ENCODE measurements at regions not wholly inside any gene's neighbourhood (a gene's known extent, or its start where the extent isn't known, plus 50 kb on each side); places are given as distances from the start of the nearest gene placed in this dataset.

GRCh38 chr2:239671916-239672849 lies 271.4 kb upstream of the HDAC4 start:
- no peaks in the 10 kb centered on the region for H3K79me2 ChIP-seq (ENCODE audit: control insufficient read depth, insufficient read depth, low read length)
- peaks cover 8% of the 10 kb centered on the region for H3K27me3 ChIP-seq (ENCODE audit: control insufficient read depth, extremely low read depth, insufficient read depth, low read length)
- no peaks in the 10 kb centered on the region for H4K20me1 ChIP-seq (ENCODE audit: control insufficient read depth, extremely low read depth, insufficient read depth, low read length)
- no peaks in the 10 kb centered on the region for H3K9me1 ChIP-seq (ENCODE audit: control insufficient read depth, extremely low read depth, insufficient read depth, low read length)
- no peak overlapping the region for H3K9ac ChIP-seq (ENCODE audit: control insufficient read depth, extremely low read depth, insufficient read depth, low read length)
- H3K4me1 ChIP-seq (ENCODE audit: control insufficient read depth, extremely low read depth, insufficient read depth, low read length), result peaks cover under 1% of the 10 kb centered on the region
- DNase-seq (ENCODE audit: low read depth, low spot score) (no peak), FAIRE-seq (no peak)
- no peaks in the 10 kb centered on the region for H3K36me3 ChIP-seq (ENCODE audit: control insufficient read depth in 2 of 2, extremely low read depth in 1 of 2, insufficient read depth in 2 of 2, low read length in 2 of 2)
- H2AFZ ChIP-seq (ENCODE audit: control insufficient read depth, low read length), result no peak overlapping the region
- no peak overlapping the region for H3K4me2 ChIP-seq (ENCODE audit: control insufficient read depth, extremely low read depth, insufficient read depth, low read depth, low read length)
- no peak overlapping the region for H3K4me3 ChIP-seq (ENCODE audit: control insufficient read depth in 2 of 3, extremely low read depth in 1 of 3, insufficient read depth in 2 of 3, low read depth in 1 of 3, low read length in 3 of 3)
- H3K9me3 ChIP-seq (ENCODE audit: control insufficient read depth, low read depth, low read length), result no peaks in the 10 kb centered on the region
- dilution Hi-C loops (cut with MboI; ENCODE audit: extremely low pct_ligation_motif_present, low sequenced_read_pairs), result no loop called here
- H3K27ac ChIP-seq (ENCODE audit: control insufficient read depth, insufficient read depth, low read length), result no peak overlapping the region
- TF ChIP-seq EZH2 (IDR thresholded peaks at IDR 0.05; ENCODE audit: low read length) (no peak), CTCF (optimal IDR thresholded peaks at IDR 0.05 in 1 of 3, IDR thresholded peaks at IDR 0.05 in 1 of 3, conservative IDR thresholded peaks at IDR 0.05 in 1 of 3; ENCODE audit: extremely low read depth in 1 of 3, insufficient read depth in 2 of 3, low read length in 3 of 3) (no peak)

- no peak overlapping the region for H3K4me3 ChIP-seq (ENCODE audit: control insufficient read depth in 2 of 3, extremely low read depth in 1 of 3, insufficient read depth in 2 of 3, low read depth in 1 of 3, low read length in 3 of 3)
- no peak overlapping the region for H3K4me2 ChIP-seq (ENCODE audit: control insufficient read depth, extremely low read depth, insufficient read depth, low read depth, low read length)
- no peaks in the 10 kb centered on the region for H3K9me3 ChIP-seq (ENCODE audit: control insufficient read depth, low read depth, low read length)
- no peak overlapping the region for H2AFZ ChIP-seq (ENCODE audit: control insufficient read depth, low read length)
- DNase-seq (ENCODE audit: low read depth, low spot score) (no peak), FAIRE-seq (no peak)
- H4K20me1 ChIP-seq (ENCODE audit: control insufficient read depth, extremely low read depth, insufficient read depth, low read length), result no peaks in the 10 kb centered on the region
- no peaks in the 10 kb centered on the region for H3K36me3 ChIP-seq (ENCODE audit: control insufficient read depth in 2 of 2, extremely low read depth in 1 of 2, insufficient read depth in 2 of 2, low read length in 2 of 2)
- TF ChIP-seq CTCF (optimal IDR thresholded peaks at IDR 0.05 in 1 of 3, IDR thresholded peaks at IDR 0.05 in 1 of 3, conservative IDR thresholded peaks at IDR 0.05 in 1 of 3; ENCODE audit: extremely low read depth in 1 of 3, insufficient read depth in 2 of 3, low read length in 3 of 3) (no peak), EZH2 (IDR thresholded peaks at IDR 0.05; ENCODE audit: low read length) (no peak)
- no peaks in the 10 kb centered on the region for H3K9me1 ChIP-seq (ENCODE audit: control insufficient read depth, extremely low read depth, insufficient read depth, low read length)
- H3K79me2 ChIP-seq (ENCODE audit: control insufficient read depth, insufficient read depth, low read length), result no peaks in the 10 kb centered on the region
- dilution Hi-C loops (cut with MboI; ENCODE audit: extremely low pct_ligation_motif_present, low sequenced_read_pairs), result no loop called here
- peaks cover 8% of the 10 kb centered on the region for H3K4me1 ChIP-seq (ENCODE audit: control insufficient read depth, extremely low read depth, insufficient read depth, low read length)
- H3K9ac ChIP-seq (ENCODE audit: control insufficient read depth, extremely low read depth, insufficient read depth, low read length), result no peak overlapping the region
- no peak overlapping the region for H3K27ac ChIP-seq (ENCODE audit: control insufficient read depth, insufficient read depth, low read length)
- peaks cover 8% of the 10 kb centered on the region for H3K27me3 ChIP-seq (ENCODE audit: control insufficient read depth, extremely low read depth, insufficient read depth, low read length)
Observed at GRCh38 chr2:239671471-239671870, 270.7 kb upstream of the HDAC4 start.

All from keratinocyte (primary cell).